Activated CD4-positive, alpha-beta T cell treated with anti-CD3 and anti-CD28 coated beads, Interleukin-2, Interleukin-4, amounts not matched to agents 100 ng/mL and 50 ng/mL, durations not matched to agents 16 hours and 8 hours (primary cell): ENCODE measurements at regions not wholly inside any gene's neighbourhood (a gene's known extent, or its start where the extent isn't known, plus 50 kb on each side); places are given as distances from the start of the nearest gene placed in this dataset.

ENCODE experiments used
- DNase-seq: peaks from one replicate; pipeline ENCODE4 v3.0.0-alpha.2; 2020; ENCODE audit warnings: low spot score

- no peak for DNase-seq
These were observed 180.2 kb upstream of the SMC2 start for GRCh38 chr9:103913899-103914298.

GRCh38 chr9:103919605-103920209 lies 174.4 kb upstream of the SMC2 start:
- no peak for DNase-seq

- DNase-seq = no peak
These were observed 165.7 kb upstream of the SMC2 start for GRCh38 chr9:103928442-103928841.

- DNase-seq = no peak
These were observed 153.0 kb upstream of the SMC2 start for GRCh38 chr9:103941104-103941503.

GRCh38 chr9:103942200-103942599 lies 151.9 kb upstream of the SMC2 start:
- DNase-seq = no peak

GRCh38 chr9:103942651-103943050 lies 151.5 kb upstream of the SMC2 start:
- DNase-seq = no peak

- DNase-seq = no peak
These were observed 145.0 kb upstream of the SMC2 start for GRCh38 chr9:103949096-103949495.

- no peak for DNase-seq
These were observed 116.9 kb upstream of the SMC2 start for GRCh38 chr9:103977163-103977562.

- DNase-seq = no peak
These were observed 115.7 kb upstream of the SMC2 start for GRCh38 chr9:103978396-103978795.

- no peak for DNase-seq
These were observed 112.2 kb upstream of the SMC2 start for GRCh38 chr9:103981912-103982311.

- DNase-seq = no peak
These were observed 109.0 kb upstream of the SMC2 start for GRCh38 chr9:103985077-103985476.

GRCh38 chr9:103988821-103989220 lies 105.3 kb upstream of the SMC2 start:
- no peak for DNase-seq

- peak; percentile 30 for DNase-seq
These were observed 103.8 kb upstream of the SMC2 start for GRCh38 chr9:103990311-103990710.

- no peak for DNase-seq
These were observed 103.1 kb upstream of the SMC2 start for GRCh38 chr9:103991001-103991400.

- DNase-seq = peak; percentile 71
These were observed 102.4 kb upstream of the SMC2 start for GRCh38 chr9:103991698-103992097.

- DNase-seq = no peak
These were observed 101.0 kb upstream of the SMC2 start for GRCh38 chr9:103992938-103993579.

GRCh38 chr9:103997856-103998370 lies 96.2 kb upstream of the SMC2 start:
- no peak for DNase-seq

- DNase-seq = no peak
These were observed 94.6 kb upstream of the SMC2 start for GRCh38 chr9:103999375-104000062.

GRCh38 chr9:104009826-104010225 lies 84.3 kb upstream of the SMC2 start:
- DNase-seq = no peak

- no peak for DNase-seq
These were observed 72.0 kb upstream of the SMC2 start for GRCh38 chr9:104022083-104022482.

GRCh38 chr9:104025104-104025503 lies 69.0 kb upstream of the SMC2 start:
- DNase-seq = peak; percentile 2

- no peak for DNase-seq
These were observed 68.2 kb upstream of the SMC2 start for GRCh38 chr9:104025945-104026344.

- DNase-seq = no peak
These were observed 66.8 kb upstream of the SMC2 start for GRCh38 chr9:104027295-104027694.
